RPMI8226 (cell line): ENCODE measurements at regions not wholly inside any gene's neighbourhood (a gene's known extent, or its start where the extent isn't known, plus 50 kb on each side); places are given as distances from the start of the nearest gene placed in this dataset.
"Not testable (repeated sequence)": the region's sequence is repeated elsewhere in the genome, so short reads cannot be mapped to it uniquely, and the experiment has no call there.

Source experiments
- DNase-seq: peaks from one replicate; pipeline ENCODE4 v3.0.0-alpha.2; 2015

GRCh38 chr13:73832825-73833224, 301.4 kb downstream of the KLF12 start:
- DNase-seq, result no peak

- no peak for DNase-seq
Measured at GRCh38 chr13:73832128-73832588, 302.0 kb downstream of the KLF12 start.

- no peak for DNase-seq
Measured at GRCh38 chr13:73829416-73829815, 304.8 kb downstream of the KLF12 start.

DNA sequence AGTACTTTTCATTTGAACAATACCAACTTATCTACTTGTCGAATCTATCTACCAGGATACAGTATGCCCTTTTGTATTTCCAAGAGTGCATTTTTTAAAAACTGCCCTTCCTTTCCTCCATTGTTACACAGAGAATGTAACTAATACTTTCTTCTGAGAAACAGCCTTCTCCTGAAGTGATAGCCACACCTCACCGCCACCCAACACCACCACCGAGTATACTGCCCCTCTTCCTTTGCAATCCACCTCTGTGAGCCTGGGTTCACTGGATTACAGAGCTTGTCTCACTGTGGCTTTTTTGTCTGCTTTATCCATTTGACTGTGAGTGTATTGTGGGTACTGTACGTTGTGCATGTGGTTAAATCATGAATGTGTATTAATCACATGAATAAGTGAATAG, 305.4 kb downstream of the KLF12 start:
- DNase-seq, result no peak

GRCh38 chr13:73827434-73827833, 306.8 kb downstream of the KLF12 start:
- no peak for DNase-seq

- DNase-seq, result no peak
Measured at GRCh38 chr13:73825143-73825542, 309.1 kb downstream of the KLF12 start.

DNA sequence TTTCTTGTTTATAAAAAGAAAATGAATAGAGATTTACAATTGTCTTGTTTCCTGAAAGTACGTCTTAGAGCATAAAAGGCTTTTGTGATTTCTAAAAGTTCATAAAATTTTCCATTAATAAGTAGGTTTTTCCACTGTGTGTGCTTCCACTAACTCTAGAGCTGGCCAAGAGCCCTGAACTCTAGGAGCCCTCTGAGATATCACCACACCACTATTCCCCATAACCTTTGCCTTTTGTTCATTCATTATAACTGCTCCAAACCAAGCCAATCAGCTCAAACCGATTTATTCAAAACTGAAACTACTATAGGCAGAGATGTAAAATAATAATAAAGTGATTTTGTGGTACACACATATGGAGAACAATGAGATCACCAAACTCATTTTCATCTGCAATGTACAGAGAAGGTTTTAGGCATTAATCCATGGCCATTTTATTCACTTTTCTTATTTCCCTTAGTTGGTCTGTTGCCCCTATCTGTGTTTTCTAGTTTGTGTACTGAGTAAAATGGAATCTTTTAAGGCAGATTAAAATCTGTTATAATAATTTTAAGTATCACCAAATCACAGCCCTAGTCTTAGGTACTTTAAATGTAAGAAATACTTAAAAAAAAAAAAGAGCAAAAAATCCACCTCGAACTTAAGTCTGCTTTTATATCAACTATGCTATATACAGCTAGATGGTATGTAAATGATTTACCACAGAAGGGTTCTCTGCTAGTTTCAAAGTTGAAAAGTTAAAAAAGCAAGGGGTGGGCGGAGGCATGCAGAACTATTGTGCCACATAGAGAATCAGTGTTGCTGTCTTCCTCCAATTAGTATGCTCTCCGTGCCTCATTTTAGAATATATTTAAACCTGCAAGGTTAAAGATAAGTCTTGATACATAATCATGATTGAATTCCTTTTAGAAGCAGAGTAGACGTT, 311.3 kb downstream of the KLF12 start:
- no peak for DNase-seq

DNA sequence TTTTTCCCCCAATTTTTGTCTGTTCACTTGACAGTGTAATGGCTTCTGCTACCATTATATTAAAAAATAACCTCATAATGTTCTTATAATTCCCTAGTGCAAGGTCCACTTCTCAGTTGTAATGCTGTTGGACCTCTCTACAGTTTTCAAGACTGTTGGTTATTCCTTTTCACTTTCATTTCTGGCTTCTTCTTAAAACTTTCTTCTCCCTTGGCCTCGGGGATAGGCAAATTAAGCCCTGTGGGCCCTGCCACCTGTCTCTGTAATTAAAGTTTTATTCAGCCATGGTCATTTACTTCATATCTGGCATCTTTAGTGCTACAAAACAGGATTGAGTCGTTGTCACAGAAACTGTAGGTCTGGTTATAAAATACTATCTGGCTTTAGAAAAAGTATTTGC, 313.5 kb downstream of the KLF12 start:
- DNase-seq, result no peak

DNA sequence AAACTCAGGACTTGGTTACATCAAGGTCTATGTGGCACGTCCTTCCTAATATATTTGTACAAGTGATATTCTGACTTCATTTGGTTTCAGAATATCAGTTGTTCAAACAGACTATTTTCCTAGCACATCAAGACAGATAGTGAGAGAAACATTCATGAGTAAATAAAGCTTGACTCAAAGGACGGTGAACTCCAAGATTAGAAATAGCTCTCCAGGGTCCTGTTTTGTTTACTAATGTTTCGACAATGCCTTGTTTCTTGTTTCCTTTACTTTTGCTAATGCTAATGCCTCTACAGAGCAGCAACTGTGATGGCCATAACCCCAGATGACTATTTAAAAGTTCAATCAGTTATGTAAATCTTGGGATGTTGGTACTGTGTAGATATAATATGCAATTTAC, 313.9 kb downstream of the KLF12 start:
- DNase-seq, result no peak

- DNase-seq, result no peak
Measured at GRCh38 chr13:73819711-73820110, 314.5 kb downstream of the KLF12 start.

- no peak for DNase-seq
Measured at GRCh38 chr13:73816702-73817101, 317.5 kb downstream of the KLF12 start.

- DNase-seq, result no peak
Measured at GRCh38 chr13:73815796-73816195, 318.4 kb downstream of the KLF12 start.

DNA sequence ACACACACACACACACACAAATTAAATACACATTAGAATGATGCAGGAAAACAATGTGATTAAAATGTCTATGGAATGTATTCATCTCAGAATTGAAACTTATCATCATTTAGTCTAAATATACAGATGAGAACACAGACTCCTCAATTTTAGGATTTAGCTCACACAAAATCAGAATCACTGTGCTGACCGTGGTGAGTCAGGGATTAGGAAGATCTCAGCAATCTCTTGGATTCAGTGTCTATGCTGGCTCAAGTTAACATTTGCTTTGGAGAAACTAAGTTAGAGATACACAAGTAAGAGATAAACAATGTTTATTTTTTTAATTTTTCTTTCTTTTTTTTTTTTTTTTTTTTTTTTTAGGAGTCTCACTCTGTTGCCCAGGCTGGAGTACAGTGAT, 323.6 kb downstream of the KLF12 start:
- no peak for DNase-seq

DNA sequence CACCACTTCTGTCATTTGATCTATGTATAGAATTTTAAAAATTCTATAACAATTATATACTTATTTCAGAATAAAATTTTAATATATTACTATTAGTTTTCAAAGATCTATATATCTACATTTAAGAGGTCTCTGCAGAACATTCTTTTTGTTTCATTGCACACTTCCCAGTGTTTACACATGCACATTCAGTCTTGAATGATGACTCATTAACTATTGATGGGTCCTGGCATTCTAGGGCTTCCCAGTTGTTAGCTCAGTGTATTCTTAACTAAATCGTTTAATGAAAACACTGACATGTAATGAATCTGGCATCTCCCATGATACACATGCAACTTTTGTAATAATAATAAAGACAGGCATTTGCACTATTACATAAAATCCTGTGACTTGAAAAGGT, 324.6 kb downstream of the KLF12 start:
- DNase-seq, result no peak

DNA sequence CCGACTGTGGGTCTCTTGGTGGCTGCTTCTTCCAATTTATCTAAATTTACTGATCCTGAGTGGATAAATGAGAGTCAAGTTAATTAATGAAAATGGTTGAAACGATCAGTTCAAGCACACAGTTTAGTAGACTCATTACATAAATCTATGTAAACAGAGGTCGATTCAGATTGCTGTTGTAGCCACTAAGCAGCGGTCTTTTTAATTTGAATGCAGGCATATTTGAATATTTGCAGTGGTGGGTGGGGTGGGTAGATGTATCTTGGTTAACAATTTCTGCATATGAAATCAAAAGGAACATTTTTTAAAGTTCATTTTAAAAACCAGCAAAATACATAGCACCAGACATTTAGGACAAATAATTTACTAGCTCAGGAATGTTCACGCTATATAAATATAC, 325.9 kb downstream of the KLF12 start:
- no peak for DNase-seq

DNA sequence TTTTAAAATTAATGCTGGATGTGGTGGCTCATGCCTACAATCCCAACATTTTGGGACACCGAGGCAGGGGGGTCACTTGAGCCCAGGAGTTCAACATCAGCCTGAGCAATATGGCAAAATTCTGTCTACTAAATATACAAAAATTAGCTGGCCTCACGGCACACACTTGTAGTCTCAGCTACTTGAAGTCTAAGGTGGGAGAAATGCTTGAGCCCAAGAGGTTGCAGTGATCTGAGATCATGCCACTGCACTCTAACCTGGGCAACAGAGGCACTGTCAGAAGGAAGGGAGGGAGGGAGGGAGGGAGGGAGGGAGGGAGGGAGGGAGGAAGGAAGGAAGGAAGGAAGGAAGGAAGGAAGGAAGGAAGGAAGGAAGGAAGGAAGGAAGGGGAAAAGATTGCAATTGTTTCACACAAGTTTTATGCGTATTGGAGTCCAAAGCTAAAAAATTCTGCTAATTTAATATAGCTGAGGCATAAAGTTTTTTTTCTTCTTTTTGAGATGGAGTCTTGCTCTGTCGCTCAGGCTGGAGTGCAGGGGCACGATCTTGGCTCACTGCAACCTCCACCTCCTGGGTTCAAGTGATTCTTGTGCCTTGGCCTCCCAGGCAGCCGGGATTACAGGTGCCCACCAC, 328.8 kb downstream of the KLF12 start:
- DNase-seq, result not testable (repeated sequence)

DNA sequence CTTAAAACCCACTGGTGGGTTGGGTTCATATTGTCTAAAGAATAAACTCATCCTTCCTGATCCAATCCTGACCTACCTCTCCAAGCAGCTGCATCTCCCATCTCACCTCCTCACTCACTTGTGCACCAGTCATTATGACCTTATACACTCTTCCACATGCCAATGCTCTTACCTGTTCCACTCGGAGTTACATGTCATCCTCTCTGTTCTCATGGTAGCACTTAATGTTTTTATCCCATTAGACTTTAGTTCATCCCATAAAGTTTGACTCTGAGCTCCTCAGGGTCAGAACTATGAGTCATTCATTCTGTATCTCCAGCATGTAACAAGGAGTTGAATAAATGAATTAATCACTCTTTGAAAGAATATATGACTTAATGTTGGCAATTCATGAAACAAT, 330.2 kb downstream of the KLF12 start:
- no peak for DNase-seq

- DNase-seq, result no peak
Measured at GRCh38 chr13:73800011-73800410, 334.2 kb downstream of the KLF12 start.

DNA sequence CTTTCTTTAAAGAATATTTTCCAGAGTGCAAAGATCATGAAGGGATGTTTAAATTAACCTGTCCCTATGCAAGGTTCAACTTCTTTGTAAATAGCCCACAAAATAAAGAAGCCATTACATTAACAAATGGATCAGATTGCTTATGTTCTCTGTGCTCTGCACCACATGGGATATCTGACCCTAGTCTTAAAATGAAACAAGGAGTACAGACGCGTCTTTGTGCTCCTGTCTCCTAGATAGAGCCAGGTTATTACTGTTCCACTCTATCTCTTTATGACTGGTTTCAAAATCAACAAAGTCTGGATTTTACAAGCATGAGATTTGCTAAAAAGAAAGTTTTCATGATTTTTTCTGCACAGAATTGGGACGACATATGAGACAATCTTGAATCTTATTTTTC, 339.4 kb downstream of the KLF12 start:
- DNase-seq, result no peak

- no peak for DNase-seq
Measured at GRCh38 chr13:73793361-73793760, 340.8 kb downstream of the KLF12 start.

GRCh38 chr13:73792796-73793195, 341.4 kb downstream of the KLF12 start:
- no peak for DNase-seq

DNA sequence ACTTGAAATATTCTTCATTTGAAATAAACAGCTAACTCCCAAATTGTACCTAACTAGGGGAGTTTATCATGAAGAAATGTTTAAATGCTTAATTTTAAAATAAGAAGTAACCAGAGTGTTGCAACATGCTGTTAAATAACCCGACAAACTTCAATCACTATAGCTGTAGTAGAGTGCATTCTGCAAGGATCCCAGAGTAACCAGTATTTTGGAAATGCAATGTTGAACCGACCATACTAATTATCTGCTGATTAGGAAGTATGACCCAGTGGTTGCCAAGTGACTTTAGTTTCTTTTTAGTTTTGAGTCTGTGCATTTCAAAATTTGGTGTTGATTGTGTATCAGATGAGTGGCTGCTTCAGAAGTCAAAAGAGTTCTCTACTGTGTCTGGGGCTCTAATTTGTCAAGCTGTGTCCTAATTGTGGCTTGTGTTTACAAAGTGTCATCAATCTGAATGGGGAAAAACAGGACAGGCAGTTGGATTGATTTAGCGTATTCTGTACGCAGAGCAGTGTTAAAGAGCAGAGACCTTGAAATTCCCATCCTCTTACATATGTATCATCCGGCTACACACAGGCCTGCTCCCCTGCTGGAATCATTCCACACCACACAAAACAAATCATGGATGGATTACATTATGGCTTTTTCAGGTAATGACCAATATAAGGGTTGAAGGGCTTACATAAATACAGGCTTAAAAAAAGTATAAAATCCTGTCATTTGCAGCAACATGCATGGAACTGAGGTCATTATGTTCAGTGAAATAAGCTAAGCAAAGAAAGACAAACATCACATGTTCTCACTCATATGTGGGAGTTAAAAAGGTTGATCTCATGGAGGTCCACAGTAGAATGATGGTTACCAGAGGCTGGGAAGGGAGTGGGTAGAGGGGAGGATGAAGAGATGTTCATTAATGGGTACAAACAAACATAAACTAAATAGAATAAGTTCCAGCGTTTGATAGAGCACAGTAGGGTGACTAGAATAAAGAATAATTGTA, 351.5 kb downstream of the KLF12 start:
- DNase-seq, result no peak

DNA sequence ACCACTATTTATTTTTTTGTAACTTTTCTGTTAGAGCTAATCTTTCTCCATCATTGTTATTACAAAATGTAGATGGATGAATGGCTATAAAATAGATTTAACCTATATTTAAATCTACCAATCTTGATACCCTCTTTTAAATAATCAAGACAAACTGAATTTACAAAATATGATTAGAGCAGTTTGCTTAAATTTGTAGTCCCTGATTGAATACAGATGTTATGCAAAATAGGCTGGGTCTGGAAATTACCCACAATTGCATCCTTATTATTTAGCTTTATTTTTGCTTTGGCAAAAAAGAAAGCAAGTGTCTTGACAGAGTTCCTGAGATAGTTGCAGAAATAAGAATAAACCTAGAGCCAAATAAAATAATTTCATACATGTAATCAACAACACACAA, 352.8 kb downstream of the KLF12 start:
- DNase-seq, result no peak
